Right lobe of liver (tissue), 4 donors: ENCODE measurements at regions not wholly inside any gene's neighbourhood (a gene's known extent, or its start where the extent isn't known, plus 50 kb on each side); places are given as distances from the start of the nearest gene placed in this dataset.

ENCODE experiments used
- POLR2A ChIP-seq: fragments of 450-650 bp; IDR thresholded peaks from one replicate; pipeline ENCODE4 v1.6.1; 2017; ENCODE audit warnings: antibody characterized with exemption, mild to moderate bottlenecking
- TF ChIP-seq, protein P1 (sequence below), 4 donors: fragments of 200-600 bp in 3 of 4; fragments of 450-650 bp in 1 of 4; IDR thresholded peaks; one replicate each; pipeline versions ENCODE4 v1.5.1 to v1.8.0; 2016 to 2022; ENCODE audit warnings: antibody characterized with exemption in 4 of 4, mild to moderate bottlenecking in 2 of 4
- donor health status: DM: no; HTN: no; CAD: no.
- donor health status: DM: no; HTN: no; CAD: no.
- donor health status: DM: no; HTN: yes; CAD: no.

GRCh38 chr10:8768852-8769251 lies 714.4 kb downstream of the GATA3 start:
- TF ChIP-seq, protein P1, sequence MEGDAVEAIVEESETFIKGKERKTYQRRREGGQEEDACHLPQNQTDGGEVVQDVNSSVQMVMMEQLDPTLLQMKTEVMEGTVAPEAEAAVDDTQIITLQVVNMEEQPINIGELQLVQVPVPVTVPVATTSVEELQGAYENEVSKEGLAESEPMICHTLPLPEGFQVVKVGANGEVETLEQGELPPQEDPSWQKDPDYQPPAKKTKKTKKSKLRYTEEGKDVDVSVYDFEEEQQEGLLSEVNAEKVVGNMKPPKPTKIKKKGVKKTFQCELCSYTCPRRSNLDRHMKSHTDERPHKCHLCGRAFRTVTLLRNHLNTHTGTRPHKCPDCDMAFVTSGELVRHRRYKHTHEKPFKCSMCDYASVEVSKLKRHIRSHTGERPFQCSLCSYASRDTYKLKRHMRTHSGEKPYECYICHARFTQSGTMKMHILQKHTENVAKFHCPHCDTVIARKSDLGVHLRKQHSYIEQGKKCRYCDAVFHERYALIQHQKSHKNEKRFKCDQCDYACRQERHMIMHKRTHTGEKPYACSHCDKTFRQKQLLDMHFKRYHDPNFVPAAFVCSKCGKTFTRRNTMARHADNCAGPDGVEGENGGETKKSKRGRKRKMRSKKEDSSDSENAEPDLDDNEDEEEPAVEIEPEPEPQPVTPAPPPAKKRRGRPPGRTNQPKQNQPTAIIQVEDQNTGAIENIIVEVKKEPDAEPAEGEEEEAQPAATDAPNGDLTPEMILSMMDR (IDR thresholded peaks at IDR 0.05): no peak
- TF ChIP-seq POLR2A: no peak
